GM19452 (cell line): ENCODE measurements at regions not wholly inside any gene's neighbourhood (a gene's known extent, or its start where the extent isn't known, plus 50 kb on each side); places are given as distances from the start of the nearest gene placed in this dataset.

Experiments
- ATAC-seq: cut with Tn5 transposase; IDR thresholded peaks from one replicate; pipeline ENCODE4 v1.9.1; 2021; ENCODE audit not compliant: unreplicated experiment

DNA sequence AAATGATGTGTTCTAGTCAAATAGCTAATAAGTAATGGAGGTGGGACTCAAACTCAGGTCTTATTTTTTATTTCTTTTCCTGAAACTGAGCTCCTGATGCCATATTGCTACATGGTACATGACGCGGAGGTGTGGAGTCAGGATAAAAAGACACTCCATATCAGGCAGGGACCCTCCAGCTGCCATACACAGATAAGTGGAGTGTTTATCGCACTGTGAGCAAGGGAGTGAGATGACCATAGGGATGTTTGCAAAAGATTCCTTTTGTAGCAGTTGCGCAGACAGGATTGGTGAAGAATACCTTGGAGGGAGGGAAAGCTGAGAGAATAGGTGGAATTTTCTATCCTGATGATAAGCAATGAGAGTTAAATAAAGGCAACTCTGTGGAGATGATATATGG lies 657.2 kb downstream of the RNF144A start:
- ATAC-seq: no peak

DNA sequence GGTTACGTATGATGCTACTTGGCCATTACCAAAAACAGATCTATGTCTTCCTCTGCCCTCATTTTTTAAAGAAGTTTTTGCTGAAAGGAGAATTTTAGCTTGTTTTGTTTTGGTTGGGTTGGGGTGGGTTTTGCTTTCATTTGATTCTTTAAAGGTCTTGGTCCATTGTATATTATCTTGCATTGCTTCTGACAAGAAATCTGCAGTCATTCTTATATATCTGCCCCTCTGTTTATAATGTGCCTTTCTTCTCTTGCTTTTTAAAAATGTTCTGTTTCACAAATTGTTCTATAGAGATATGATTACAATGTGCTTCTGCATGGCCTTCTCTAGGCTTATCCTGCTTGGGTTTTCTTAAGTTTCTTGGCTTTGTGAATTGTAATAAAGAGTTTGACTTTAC lies 660.6 kb downstream of the RNF144A start:
- ATAC-seq: no peak

DNA sequence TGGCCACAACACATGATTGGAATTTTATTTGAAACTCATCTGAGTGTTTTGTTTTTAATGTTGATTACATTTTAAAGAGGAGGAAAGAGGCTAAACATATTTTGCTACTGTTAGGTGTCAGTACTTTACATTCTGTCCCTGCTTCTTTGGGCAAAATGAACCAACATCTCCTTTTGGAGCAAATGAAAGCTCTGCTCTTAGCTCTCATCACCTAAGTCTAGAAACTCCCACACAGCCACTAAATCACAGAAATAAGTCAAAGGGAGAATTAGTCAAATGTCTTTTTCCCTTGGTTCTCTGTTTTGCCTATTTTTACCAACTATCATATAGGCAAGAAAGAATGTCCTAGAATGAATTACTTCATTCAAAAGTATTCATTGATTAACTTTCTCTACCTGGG lies 666.8 kb downstream of the RNF144A start:
- no peak for ATAC-seq

DNA sequence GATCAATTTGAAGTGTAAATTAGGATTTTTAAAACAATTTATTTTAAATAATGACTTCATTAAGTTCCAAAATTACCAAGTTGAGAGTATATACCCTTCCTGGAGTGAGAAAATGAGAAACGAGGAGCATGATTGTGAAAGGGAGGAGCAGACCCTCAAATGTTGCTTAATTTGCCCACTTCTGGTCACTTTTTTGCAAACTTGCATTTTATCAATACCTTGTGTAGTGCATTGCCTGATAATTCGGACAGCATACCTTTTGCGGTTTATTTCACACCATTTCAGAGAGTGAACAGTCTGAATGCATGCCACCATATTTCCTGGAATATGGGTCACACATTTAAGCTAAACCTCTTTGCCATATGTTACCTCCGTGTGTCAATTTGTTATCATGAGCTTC lies 669.7 kb downstream of the RNF144A start:
- ATAC-seq: no peak

DNA sequence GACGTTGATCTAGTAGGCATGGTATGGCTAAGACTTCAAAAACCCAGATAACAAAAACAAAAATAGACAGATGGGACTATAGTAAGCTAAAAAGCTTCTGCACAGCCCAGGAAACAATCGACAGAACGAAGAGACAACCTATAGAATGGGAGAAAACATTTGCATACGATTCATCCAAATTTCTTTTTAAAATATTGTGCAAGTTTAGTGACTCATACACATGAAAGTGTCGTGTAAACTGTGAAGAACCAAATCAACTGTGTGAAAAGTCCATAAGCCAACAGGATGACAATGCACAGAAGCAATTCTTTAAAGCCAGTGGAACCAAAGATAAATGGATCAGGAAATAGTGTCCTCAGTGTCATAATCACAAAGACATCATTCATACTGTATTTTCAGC lies 671.1 kb downstream of the RNF144A start:
- ATAC-seq: no peak

DNA sequence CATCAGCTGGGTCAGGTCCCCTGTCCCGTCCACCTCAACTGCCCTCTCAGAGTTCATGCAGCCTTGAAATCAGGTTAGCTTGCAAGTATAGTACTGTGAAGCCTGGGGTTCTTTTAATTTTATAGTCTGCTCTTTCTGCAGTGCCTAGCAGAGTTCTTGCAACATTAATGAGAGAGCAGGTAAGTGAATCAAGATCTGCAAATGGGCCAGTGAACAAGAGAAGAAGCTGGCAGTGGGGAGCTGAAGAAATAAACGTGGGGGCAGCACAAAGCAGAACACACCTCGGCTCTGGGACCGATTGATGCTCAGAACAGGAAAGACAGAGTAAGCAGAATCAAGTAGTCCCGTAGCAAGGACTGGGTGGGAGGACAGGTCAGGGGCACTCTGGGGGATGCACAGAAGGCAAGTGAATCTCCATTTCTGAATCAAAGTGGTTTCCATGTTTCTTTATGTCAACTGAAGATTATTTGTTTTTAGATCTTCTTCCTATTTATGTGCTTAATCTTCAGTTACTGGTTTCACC lies 675.5 kb downstream of the RNF144A start:
- ATAC-seq: no peak

DNA sequence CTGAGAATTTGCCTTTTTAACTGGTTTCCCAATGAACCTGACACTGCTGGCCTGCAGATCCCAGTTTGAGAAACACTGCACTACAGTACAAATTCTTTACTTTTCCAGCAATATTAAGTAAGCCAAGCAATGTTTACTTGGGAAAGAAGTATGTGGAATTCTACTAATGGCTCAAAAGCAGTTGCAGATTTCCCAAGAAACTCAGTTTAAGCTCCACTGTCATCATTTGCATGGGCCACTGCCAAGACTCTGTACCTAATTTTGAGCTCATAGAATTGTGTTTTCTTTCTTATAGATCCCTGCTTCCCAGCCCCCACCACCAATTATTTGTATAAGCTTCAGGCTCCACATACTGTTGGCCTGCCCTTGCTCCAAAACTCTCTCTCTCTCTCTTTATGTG lies 676.1 kb downstream of the RNF144A start:
- no peak for ATAC-seq

DNA sequence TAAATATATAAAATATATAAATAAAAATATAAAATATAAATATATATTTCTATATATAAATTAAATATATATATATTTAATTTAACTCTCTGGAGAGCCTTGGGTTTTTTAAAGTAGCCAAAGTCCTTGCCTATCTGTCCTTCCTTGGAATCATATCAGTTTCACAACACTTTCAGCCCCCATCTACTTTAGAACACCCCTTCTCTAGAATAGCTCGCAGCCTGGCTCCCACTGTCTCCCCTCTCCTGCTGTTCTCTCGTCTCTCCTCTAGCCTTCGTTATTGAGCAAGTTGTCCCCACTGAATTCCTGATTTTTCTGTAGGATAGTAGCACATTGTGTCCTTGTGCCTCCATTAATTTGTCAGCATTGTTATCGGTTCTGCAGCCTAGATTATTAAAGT lies 677.0 kb downstream of the RNF144A start:
- no peak for ATAC-seq

DNA sequence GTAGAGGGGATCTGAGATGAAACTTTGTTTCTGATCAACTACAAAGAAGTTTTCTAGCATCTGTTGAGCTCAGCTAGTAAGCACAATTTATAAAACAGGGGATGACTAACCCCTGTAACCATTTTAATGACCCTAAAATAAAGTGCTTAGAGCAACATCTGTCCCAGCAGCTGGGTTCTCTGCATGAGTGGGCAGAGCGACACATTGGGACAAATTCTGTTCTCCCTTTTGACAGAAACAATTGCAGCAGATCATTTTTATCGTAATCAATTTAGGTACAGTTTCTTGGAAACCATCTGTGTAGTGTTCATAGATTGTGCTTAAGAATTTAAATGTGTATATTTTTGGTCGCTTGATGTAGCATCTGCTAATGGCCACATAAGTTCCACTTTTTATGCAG lies 678.0 kb downstream of the RNF144A start:
- ATAC-seq: no peak

DNA sequence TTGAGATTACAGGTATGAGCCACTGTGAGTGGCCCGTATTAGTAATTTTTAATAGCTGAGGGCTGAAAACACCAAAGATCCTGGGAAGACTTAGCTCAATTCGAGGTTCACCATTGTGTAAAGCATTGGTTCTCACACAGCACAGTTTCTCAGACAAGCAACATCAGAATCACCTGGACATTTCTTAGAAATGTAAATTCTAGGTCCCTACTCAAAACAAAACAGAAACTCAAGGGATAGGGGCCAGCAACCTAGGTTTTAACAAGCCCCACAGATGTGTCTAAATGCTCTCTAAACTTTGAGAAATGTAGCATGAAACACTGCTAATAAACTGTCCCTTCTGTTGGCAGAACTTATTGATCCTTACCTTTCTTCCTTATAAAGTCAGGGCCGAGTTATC lies 681.2 kb downstream of the RNF144A start:
- no peak for ATAC-seq

DNA sequence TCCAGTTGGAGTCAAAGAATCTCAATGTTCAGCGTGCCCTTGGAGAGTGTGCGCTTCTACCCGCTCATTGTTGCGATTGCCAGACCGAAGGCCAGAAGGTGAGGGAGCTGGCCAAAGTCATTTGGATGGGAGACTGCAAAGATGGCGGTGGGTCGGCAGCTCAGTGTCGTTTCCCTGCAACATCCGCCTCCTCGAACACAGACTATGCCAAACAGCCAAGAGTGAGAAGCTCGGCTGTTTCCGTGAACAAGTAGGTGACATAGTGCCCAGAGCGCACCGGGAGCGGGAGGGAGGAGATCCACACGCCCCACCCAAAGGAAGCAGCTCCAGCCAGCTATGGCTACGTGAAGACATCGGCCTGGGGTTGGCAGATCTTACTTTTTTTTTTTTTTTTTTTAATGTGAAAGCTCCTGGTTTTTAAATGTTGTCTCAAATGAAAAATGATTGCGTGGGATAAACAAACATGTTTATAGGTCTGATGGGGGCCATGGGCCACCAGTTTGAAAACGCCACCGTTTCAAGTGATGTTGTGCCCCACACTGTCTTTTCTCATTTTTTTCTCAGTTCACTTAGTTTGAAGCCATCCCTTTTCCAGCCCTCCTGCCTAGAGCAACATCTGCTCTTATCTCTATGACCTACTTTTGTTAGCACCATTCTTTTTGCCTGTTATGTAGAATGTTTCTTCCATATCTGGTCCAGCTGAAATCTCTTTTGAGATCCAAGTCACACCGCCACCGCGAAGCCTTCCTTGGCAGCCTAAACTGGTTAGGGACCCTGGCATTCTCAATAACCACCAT lies 682.4 kb downstream of the RNF144A start:
- no peak for ATAC-seq

DNA sequence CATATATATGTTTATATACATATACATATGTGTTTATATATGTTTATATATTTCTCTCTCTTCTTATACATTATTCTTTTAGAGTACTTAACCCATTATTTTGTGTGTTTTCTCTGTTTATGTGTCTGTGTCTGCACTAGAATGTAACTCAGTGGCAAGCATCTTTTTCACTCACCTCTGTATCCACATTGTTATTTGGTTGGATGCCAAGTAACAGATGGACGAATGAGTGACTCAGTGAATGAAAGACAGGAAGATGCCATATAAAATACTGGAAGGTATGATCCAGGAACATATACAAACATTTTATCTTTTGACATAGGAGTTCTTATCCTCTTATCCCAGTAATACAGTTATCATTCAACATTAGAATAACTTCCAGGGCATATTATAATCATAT lies 684.8 kb downstream of the RNF144A start:
- no peak for ATAC-seq

DNA sequence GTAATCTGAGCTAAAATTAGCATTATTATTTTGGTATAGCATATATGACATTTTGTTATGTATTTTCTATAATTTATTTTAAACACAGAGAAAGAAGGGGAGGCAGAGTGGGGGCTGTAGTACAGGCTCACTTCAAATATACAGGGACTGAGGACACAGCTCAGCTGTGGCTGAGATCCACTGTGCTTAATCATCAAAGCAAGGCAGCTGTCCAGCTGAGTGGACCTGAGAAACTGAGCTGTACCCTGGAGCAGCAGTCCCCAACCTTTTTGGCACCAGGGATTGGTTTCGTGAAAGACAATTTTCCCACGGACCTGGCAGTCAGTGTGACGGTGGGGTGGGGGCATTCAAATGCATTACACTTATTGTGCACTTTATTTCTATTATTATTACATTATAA lies 687.2 kb downstream of the RNF144A start:
- ATAC-seq: no peak

DNA sequence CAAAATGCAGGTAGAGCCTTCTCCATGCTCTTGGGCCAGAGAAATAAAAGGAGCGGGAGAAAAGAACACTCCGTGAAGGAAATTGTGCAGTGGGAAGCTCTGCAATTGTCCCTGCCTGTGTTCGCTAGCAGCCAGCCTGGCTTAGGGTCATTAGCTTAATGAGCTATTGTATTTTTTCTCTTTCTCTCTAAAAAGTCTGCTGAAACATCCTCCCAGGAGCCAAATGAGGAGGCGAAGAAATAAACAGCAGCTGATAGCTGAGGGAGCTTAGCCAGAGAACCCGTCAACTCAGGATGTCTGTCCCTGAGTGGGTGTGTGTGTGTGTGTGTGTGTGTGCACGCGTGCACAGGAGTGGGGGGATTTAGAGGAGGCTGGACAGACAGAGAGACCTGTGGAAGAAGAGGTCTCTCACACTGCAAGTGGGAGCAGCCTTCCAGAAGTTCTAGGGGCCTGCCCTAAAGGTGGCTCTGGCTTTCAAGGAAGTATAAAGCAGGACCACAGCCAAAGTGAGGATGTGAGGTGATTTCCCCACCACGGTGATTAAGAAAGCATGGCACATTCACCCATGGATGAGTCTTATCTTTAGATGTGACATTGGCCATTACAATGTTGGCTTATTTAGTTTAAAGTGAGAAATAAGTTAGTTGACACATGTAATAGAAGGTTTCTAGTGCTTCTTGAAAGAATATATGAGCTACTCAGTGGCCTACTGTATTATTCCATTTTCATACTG lies 690.4 kb downstream of the RNF144A start:
- no peak for ATAC-seq

DNA sequence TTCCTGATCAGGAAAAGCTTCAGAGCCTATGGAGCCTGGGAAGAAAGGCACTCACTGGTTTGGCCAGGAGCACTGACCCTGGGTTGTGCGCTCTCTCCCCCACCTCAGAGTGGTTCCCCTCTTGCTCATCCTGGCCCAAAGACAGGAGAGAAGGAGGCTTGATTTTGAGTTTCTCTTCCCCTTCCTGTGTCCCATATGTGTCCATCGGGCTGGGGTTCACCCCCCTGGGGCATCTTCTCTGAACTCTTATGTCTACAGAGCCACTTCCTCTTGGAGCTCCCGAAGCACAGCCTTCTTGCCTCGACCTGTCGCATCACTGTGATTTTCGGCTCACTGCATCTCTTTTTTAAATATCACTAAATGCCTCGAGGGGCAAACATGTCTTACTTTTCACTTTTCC lies 692.3 kb downstream of the RNF144A start:
- ATAC-seq: no peak

DNA sequence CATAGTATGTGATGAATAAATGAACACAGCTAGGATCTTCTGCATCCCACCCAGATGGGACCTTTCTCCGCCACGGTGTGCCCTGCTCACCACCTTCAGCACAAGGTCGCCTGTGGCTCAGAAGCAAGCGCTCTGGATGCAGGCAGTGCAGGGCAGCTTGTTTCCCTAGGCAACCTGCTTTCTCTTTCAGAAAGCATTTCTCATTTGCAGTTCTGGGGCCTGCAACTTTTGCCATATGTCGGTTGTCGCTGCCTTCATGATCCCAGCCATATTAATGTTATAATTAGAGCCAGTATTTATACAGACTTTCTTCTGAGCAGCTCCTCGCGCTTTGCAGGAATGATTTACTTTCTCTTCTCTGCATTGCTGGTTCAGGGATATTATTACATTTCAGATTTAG lies 692.8 kb downstream of the RNF144A start:
- no peak for ATAC-seq

DNA sequence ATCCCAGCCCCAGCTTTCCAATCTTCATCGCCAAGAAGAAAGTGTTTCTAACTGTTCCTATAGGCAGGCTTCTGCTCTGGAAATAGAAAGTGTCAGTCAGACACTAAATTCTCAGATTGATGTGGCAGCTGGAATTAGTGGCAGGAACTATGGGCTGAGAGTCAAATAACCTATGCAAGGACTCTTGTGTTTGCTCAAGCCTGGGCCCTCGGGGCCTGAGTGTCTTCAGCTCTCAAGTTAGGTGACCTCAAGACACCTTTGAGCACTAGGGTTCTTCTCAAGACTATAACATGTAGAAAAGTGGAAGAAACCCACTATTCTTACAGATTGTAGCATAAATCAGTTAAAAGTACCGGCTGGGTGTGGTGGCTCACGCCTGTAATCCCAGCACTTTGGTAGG lies 694.5 kb downstream of the RNF144A start:
- no peak for ATAC-seq

DNA sequence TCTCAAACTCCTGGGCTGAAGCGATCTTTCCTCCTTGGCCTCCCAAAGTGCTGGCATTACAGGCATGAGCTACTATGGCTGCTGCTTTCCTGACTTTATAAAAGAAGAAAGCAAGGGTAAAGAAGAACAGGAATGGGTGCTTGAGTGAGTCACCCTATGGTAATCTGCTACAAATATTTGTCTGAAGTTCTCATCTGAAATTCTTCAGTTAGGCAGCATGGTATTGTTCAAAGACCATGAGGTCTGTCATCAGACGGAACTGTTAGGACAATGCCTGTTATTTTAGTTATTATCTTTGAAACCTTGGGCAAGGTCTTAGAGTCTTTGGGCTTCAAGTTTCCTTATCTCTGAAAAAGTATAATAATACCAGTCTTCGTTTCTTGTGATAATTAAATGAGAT lies 695.8 kb downstream of the RNF144A start:
- ATAC-seq: no peak

DNA sequence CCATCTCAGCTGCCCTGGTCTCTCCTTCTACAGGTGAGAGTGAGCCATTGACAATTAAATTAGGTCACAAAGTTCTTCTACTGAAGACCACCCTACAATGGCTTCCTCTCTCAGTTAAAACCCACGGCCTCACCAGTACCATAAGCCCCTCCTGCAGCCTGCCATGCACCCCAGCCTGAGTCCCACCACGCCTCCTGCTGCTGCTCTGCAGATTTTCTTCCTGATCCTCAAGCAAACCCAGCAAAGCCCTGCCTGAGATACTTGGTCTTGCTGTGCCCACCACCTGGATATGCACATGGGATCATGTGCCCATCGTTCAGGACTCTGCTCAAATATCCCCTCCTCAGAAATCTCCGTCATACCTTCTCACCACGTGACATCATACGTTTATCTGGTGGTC lies 696.6 kb downstream of the RNF144A start:
- no peak for ATAC-seq

DNA sequence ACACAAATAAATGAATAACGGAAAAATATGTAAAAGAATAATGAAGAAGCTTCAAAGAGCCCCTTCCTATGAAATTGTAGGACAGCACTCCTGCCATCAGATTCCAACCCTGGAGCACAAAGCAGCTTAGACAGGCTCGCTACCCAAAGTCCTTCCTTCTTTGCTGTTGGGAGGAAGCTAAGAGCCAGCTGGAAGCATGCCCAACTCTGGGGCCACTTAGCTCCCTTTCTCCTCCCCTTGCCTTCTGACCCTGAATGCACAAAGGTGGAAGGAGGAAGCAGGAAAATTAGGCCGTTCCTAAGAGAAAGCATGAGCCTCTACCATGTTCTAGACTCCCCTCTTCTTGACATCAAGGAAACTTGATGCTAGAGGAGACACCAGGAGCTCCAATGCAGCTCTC lies 700.8 kb downstream of the RNF144A start:
- no peak for ATAC-seq

DNA sequence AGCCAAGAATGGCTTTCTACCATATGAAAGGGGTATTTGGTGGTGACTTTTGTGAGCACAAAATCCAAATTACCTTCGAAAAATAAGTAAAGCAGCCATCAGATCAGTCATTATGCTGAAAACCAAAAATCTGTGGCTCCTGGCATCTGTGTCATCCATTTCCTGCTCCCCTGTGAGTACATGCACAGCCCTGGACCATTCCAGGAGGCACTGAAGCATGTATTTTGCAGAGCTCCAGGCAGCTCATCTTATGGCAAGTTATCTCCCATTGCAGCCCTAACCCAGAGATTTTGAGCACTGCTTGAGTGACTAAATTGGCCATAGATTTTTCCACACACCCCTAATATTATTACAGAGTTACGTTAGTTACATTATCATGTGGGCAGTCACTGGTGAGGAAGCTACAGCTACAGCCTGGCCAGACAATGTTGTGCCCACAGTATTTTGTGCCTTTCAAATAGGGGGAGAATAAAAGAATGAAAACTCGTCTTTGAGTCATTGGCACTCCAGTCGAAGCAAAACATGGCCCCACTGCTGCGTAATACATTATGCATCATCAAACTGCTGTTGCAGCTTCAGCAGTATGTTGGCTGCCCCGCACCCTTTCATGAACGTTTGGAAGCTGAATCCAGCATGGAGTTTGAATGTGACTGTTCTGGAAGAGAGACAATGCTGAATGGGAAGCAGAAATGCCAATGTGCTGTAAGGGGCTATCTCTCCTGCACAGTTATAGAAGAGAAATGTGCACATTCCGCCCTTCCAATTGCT lies 702.2 kb downstream of the RNF144A start:
- ATAC-seq: no peak

DNA sequence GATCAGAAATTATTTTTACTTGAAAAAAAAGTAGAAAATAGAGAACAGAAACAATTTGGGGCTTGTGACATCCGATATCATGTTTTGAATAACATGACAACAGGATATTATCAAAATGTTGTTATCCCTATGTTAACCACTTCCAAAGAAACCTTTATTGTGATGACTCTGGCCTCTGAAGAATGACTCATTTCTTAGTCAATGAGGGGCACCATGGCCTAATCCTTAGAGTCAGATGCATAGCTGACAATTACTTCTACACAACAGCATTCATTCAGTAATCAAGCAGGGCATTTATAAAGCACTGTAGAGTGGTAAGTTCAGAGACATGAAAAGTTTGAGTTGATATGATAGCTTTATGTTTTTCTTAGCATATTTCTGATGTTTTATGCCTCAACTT lies 703.0 kb downstream of the RNF144A start:
- ATAC-seq: no peak
